Endothelial cell of umbilical vein (primary cell): ENCODE measurements at regions not wholly inside any gene's neighbourhood (a gene's known extent, or its start where the extent isn't known, plus 50 kb on each side); places are given as distances from the start of the nearest gene placed in this dataset.

ENCODE experiments used
- BruUV-seq: library from RNA; stranded (reverse); fragments of 400-500 nt; replicated peaks from 2 replicates; lab custom pipeline; 2021; lab: Mats Ljungman, UMichigan
- CTCF ChIA-PET: fragments of 300-600, 350-600 bp; sonication (Branson Sonifier 250); formaldehyde crosslinking; loops from one replicate; lab custom pipeline; 2021; ENCODE audit warnings: antibody characterized with exemption, inconsistent platforms; lab: Charles Lee
- POLR2A ChIA-PET: fragments of 300-600, 350-600 bp; sonication (Branson Sonifier 250); formaldehyde crosslinking; loops from one replicate; lab custom pipeline; 2021; ENCODE audit warnings: antibody characterized with exemption, inconsistent platforms; lab: Charles Lee
- DNase-seq: peaks from one replicate; pipeline ENCODE4 v3.0.0-alpha.2; 2011; ENCODE audit warnings: low read depth, low spot score
- FAIRE-seq: peaks from 2 replicates; lab custom pipeline; 2011; peaks lifted over from hg19 to GRCh38; lab: Jason Lieb, UNC
- H2AFZ ChIP-seq: 2 replicates; pipeline ENCODE4 v1.6.0; 2012; ENCODE audit warnings: low read depth, low read length, control low read depth, inconsistent platforms
- H3K27ac ChIP-seq: 2 replicates; pipeline ENCODE4 v1.5.1; 2011; ENCODE audit warnings: low read depth, mild to moderate bottlenecking, control low read depth, low read length, moderate library complexity; ENCODE audit not compliant: insufficient read depth
- H3K27me3 ChIP-seq, 2 experiments: 2 replicates each; pipeline versions ENCODE4 v1.6.0 to v1.6.1; 2011; ENCODE audit warnings: low read length in 2 of 2, mixed read lengths in 1 of 2; ENCODE audit not compliant: control insufficient read depth in 2 of 2, insufficient read depth in 2 of 2
- H3K36me3 ChIP-seq, 2 experiments: 2 replicates in 1 of 2; 3 replicates in 1 of 2; pipeline ENCODE4 v1.5.1; 2011; ENCODE audit warnings: low read length in 2 of 2, mild to moderate bottlenecking in 1 of 2, moderate library complexity in 1 of 2; ENCODE audit not compliant: control insufficient read depth in 2 of 2, insufficient read depth in 2 of 2; ENCODE audit errors: extremely low read depth in 1 of 2
- H3K4me1 ChIP-seq: 3 replicates; pipeline ENCODE4 v1.5.1; 2011; ENCODE audit warnings: mild to moderate bottlenecking, low read length; ENCODE audit not compliant: control insufficient read depth, insufficient read depth; ENCODE audit errors: extremely low read depth
- H3K4me2 ChIP-seq: 2 replicates; pipeline ENCODE4 v1.6.1; 2011; ENCODE audit warnings: low read length, control low read depth, mixed read lengths; ENCODE audit not compliant: insufficient read depth
- H3K4me3 ChIP-seq, 3 experiments: fragments of 200-600 bp in 1 of 3; sonication (generic), shearing (Covaris generic) in 1 of 3; replicated peaks in 1 of 3; 2 replicates each; pipeline ENCODE4 v1.5.1; 2011 to 2016; ENCODE audit warnings: control low read depth in 3 of 3, low read length in 3 of 3, mild to moderate bottlenecking in 2 of 3, inconsistent platforms in 1 of 3, low read depth in 1 of 3, moderate library complexity in 1 of 3; ENCODE audit not compliant: insufficient read depth in 1 of 3
- H3K79me2 ChIP-seq: 2 replicates; pipeline ENCODE4 v1.6.0; 2012; ENCODE audit warnings: low read length, inconsistent platforms; ENCODE audit not compliant: control insufficient read depth, insufficient read depth
- H3K9ac ChIP-seq: replicated peaks from 2 replicates; pipeline ENCODE3; 2011; ENCODE audit warnings: low read length, control low read depth; ENCODE audit not compliant: insufficient read depth; ENCODE audit errors: extremely low read depth
- H3K9me1 ChIP-seq: replicated peaks from 3 replicates; pipeline ENCODE4 v1.6.0; 2011; ENCODE audit warnings: mild to moderate bottlenecking, low read length; ENCODE audit not compliant: control insufficient read depth, insufficient read depth; ENCODE audit errors: extremely low read depth
- H3K9me3 ChIP-seq: replicated peaks from 2 replicates; pipeline ENCODE4 v1.5.1; 2012; ENCODE audit warnings: low read length, inconsistent platforms; ENCODE audit not compliant: control insufficient read depth, insufficient read depth
- H4K20me1 ChIP-seq: replicated peaks from 2 replicates; pipeline ENCODE3; 2011; ENCODE audit warnings: mild to moderate bottlenecking, low read length; ENCODE audit not compliant: control insufficient read depth, insufficient read depth; ENCODE audit errors: extremely low read depth
- CTCF ChIP-seq, 2 donors: IDR thresholded peaks; 1 replicate in 1 of 2; 2 replicates in 1 of 2; pipeline ENCODE4 v1.5.1; 2011; ENCODE audit warnings: low read length in 2 of 2, mild to moderate bottlenecking in 2 of 2, moderate library complexity in 2 of 2, control low read depth in 1 of 2, inconsistent platforms in 1 of 2, low read depth in 1 of 2; ENCODE audit not compliant: insufficient read depth in 1 of 2; ENCODE audit errors: extremely low read depth in 1 of 2
- EZH2 ChIP-seq: IDR thresholded peaks from 2 replicates; pipeline ENCODE4 v1.6.1; 2012; ENCODE audit warnings: borderline replicate concordance, low read depth, mild to moderate bottlenecking, moderate library complexity, low read length, inconsistent platforms; ENCODE audit not compliant: severe bottlenecking
- FOS ChIP-seq: IDR thresholded peaks from 2 replicates; pipeline ENCODE4 v1.6.1; 2011; ENCODE audit warnings: mild to moderate bottlenecking, low read length, moderate library complexity, borderline replicate concordance; ENCODE audit not compliant: insufficient read depth
- GATA2 ChIP-seq: IDR thresholded peaks from 2 replicates; pipeline ENCODE4 v1.7.0; 2011; ENCODE audit warnings: low read depth, mild to moderate bottlenecking, moderate library complexity, mixed read lengths, low read length; ENCODE audit not compliant: insufficient read length, insufficient read depth
- JUN ChIP-seq: IDR thresholded peaks from 2 replicates; pipeline ENCODE4 v1.6.1; 2011; ENCODE audit warnings: borderline replicate concordance, low read depth; ENCODE audit not compliant: insufficient read length, insufficient read depth
- MYC ChIP-seq: IDR thresholded peaks from one replicate; pipeline ENCODE4 v1.6.1; 2011; ENCODE audit warnings: mild to moderate bottlenecking, low read depth, low read length
- POLR2A ChIP-seq: IDR thresholded peaks from 2 replicates; pipeline ENCODE4 v1.6.1; 2012; ENCODE audit warnings: low read depth, mild to moderate bottlenecking, control low read depth, low read length
- POLR2AphosphoS5 ChIP-seq: IDR thresholded peaks from 2 replicates; pipeline ENCODE4 v1.6.1; 2012; ENCODE audit warnings: low read depth, mild to moderate bottlenecking, control low read depth, low read length, moderate library complexity; ENCODE audit not compliant: insufficient read depth
- dilution Hi-C: fragments of 300-500 bp; cut with MboI; formaldehyde crosslinking; loops from one replicate; pipeline ENCODE4 v1.15.0; 2019; ENCODE audit warnings: low sequenced_read_pairs; ENCODE audit not compliant: extremely low pct_ligation_motif_present
- intact Hi-C: fragments of 100-400 bp; cut with micrococcal nuclease; formaldehyde crosslinking; loops from one replicate; pipeline ENCODE4 v1.10.0; 2022
- TF ChIP-seq, protein P1 (sequence below): IDR thresholded peaks from 2 replicates; pipeline ENCODE4 v1.6.1; 2011; ENCODE audit not compliant: insufficient read depth, insufficient read length

GRCh38 chr10:104584541-104584940 lies 56.5 kb upstream of the SORCS3 start:
- H3K4me3 ChIP-seq: no peak overlapping the region
- H3K4me2 ChIP-seq: no peak overlapping the region
- BruUV-seq: no TSS peak
- no peak overlapping the region for H3K9ac ChIP-seq
- FAIRE-seq: no peak
- no peaks in the 10 kb centered on the region for H4K20me1 ChIP-seq
- intact Hi-C loops: no loop called here
- H3K4me1 ChIP-seq: no peaks in the 10 kb centered on the region
- H3K27ac ChIP-seq: no peak overlapping the region
- no peak for DNase-seq
- H2AFZ ChIP-seq: no peak overlapping the region
- H3K9me1 ChIP-seq: no peaks in the 10 kb centered on the region
- H3K36me3 ChIP-seq: no peaks in the 10 kb centered on the region
- CTCF ChIA-PET: no interaction called here
- no peaks in the 10 kb centered on the region for H3K9me3 ChIP-seq
- H3K27me3 ChIP-seq: no peaks in the 10 kb centered on the region
- no peak for TF ChIP-seq JUN
- no peak for TF ChIP-seq FOS
- no peak for TF ChIP-seq CTCF (IDR thresholded peaks at IDR 0.05; ENCODE audit: extremely low read depth in 1 of 2, insufficient read depth in 1 of 2, low read depth in 1 of 2, low read length in 2 of 2)
- TF ChIP-seq MYC: no peak
- TF ChIP-seq POLR2AphosphoS5: no peak
- no peak for TF ChIP-seq EZH2
- POLR2A ChIA-PET: no interaction called here
- dilution Hi-C loops: no loop called here
- no peaks in the 10 kb centered on the region for H3K79me2 ChIP-seq

DNA sequence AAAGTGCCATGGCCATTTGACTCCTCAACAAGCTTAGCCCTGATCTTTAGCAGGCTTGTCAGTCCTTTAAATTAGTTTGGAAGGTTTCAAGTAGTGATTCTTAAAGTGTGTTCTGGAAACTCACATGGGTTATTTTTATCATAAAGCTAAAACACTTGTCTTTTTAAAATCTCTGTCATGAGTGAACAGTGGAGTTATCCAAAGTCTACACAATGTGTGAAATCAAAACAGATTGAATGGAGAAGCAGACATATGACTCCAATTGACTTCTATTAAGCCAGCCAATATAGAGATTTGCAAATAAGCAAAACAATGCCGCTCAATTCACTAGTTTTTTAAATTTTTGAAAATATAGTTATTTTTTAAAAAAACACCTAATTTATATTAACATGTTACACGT lies 53.3 kb upstream of the SORCS3 start:
- Histone ChIP-seq H4K20me1 (no peaks in the 10 kb centered on the region), H3K79me2 (no peaks in the 10 kb centered on the region), H3K4me2 (no peak overlapping the region), H3K4me3 (no peak overlapping the region), H2AFZ (no peak overlapping the region), H3K27me3 (no peaks in the 10 kb centered on the region), H3K36me3 (no peaks in the 10 kb centered on the region), H3K27ac (no peak overlapping the region), H3K4me1 (no peaks in the 10 kb centered on the region), H3K9me1 (no peaks in the 10 kb centered on the region), H3K9me3 (no peaks in the 10 kb centered on the region), H3K9ac (no peak overlapping the region)
- ChIA-PET POLR2A (no interaction called here), CTCF (no interaction called here)
- intact Hi-C loops: no loop called here
- no TSS peak for BruUV-seq
- FAIRE-seq (no peak), DNase-seq (no peak)
- dilution Hi-C loops: no loop called here
- TF ChIP-seq FOS (no peak), POLR2A (no peak), JUN (no peak), MYC (no peak), EZH2 (no peak), CTCF (IDR thresholded peaks at IDR 0.05; ENCODE audit: extremely low read depth in 1 of 2, insufficient read depth in 1 of 2, low read depth in 1 of 2, low read length in 2 of 2) (no peak), POLR2AphosphoS5 (no peak), GATA2 (no peak)
- TF ChIP-seq, protein P1, sequence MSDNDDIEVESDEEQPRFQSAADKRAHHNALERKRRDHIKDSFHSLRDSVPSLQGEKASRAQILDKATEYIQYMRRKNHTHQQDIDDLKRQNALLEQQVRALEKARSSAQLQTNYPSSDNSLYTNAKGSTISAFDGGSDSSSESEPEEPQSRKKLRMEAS: no peak
